ENCODE measurements at regions not wholly inside any gene's neighbourhood (a gene's known extent, or its start where the extent isn't known, plus 50 kb on each side); places are given as distances from the start of the nearest gene placed in this dataset.

DNA sequence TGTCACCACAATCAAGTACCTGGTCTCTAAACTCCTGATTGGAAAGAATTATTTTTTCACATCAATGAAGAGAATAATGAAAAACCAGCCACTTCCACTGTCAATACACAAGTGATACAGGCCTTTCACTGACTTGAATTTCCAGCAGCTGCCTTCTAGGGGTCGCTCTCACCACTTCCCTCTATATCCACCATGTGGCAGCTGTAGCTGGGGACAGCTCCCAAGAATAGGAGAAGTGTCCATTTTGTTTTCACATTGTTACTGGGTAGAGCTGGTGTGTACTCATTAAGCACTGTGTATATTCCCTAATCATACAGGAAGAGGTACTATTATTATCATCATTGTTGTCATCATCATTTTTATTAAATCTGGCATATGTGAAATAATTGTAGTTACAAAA, 438.4 kb upstream of the SPTLC3 start:
- no peaks in the 10 kb centered on the region for H3K79me2 ChIP-seq (ENCODE audit: control insufficient read depth in 1 of 2, insufficient read depth in 2 of 2, low read length in 2 of 2)
- no peak overlapping the region for H2BK20ac ChIP-seq (ENCODE audit: low read length)
- H3K14ac ChIP-seq (ENCODE audit: insufficient read length), result no peak overlapping the region
- H4K5ac ChIP-seq (ENCODE audit: insufficient read length, low read depth, low read length), result no peak overlapping the region
- H3K36me3 ChIP-seq (ENCODE audit: control insufficient read depth in 2 of 4, insufficient read depth in 4 of 4, low read length in 3 of 4), result no peaks in the 10 kb centered on the region
- no peak overlapping the region for H3K56ac ChIP-seq (replicated peaks; ENCODE audit: insufficient read length, low read depth, low read length)
- no peak overlapping the region for H4K8ac ChIP-seq (ENCODE audit: extremely low read depth, insufficient read depth, low read length)
- H3K9ac ChIP-seq (replicated peaks in 1 of 4; ENCODE audit: extremely low read depth in 1 of 4, low read depth in 3 of 4, low read length in 3 of 4), result no peak overlapping the region
- H3K18ac ChIP-seq (ENCODE audit: extremely low read depth, low read length), result no peak overlapping the region
- H2AK5ac ChIP-seq (ENCODE audit: low read depth, low read length), result no peak overlapping the region
- H3K27ac ChIP-seq (ENCODE audit: low read depth, low read length), result no peak overlapping the region
- H3K4me3 ChIP-seq (ENCODE audit: extremely low read depth in 1 of 4, insufficient read depth in 2 of 4, low read depth in 3 of 4, low read length in 4 of 4), result no peak overlapping the region
- H3K79me1 ChIP-seq (ENCODE audit: low read depth, low read length), result no peaks in the 10 kb centered on the region
- H2BK15ac ChIP-seq (ENCODE audit: low read length), result no peak overlapping the region
- no peak overlapping the region for H3K4ac ChIP-seq (replicated peaks; ENCODE audit: insufficient read length, low read depth, low read length)
- CTCF ChIA-PET (ENCODE audit: partially characterized antibody), result interaction anchor here (0.8 to 1.7 kb wide), 11 partner anchors 8 to 196 kb away, joined by 3 to 5 read pairs (median 3); no protein-coding TSS in a partner anchor
- no peaks in the 10 kb centered on the region for H4K20me1 ChIP-seq (replicated peaks in 1 of 2; ENCODE audit: control insufficient read depth in 1 of 2, insufficient read depth in 2 of 2, low read length in 2 of 2)
- H3K23me2 ChIP-seq (ENCODE audit: low read depth, low read length), result no peaks in the 10 kb centered on the region
- POLR2A ChIA-PET (ENCODE audit: partially characterized antibody), result interaction anchor here (0.6 kb wide), 1 partner anchor 179 kb away, joined by 4 read pairs; no protein-coding TSS in a partner anchor
- H2BK120ac ChIP-seq (replicated peaks; ENCODE audit: low read depth, low read length), result no peak overlapping the region
- peak; percentile 27 to 64 for DNase-seq (ENCODE audit: low read depth in 1 of 2, low spot score in 2 of 2)
- no peak overlapping the region for H4K91ac ChIP-seq (replicated peaks; ENCODE audit: insufficient read length, low read length)
- peaks cover 0 to 1% (median 0%) of the 10 kb centered on the region in 4 experiments; a peak in 1 of 7 replicates for H3K27me3 ChIP-seq (replicated peaks in 1 of 4; ENCODE audit: control insufficient read depth in 3 of 4, extremely low read depth in 1 of 4, insufficient read depth in 3 of 4, low read length in 3 of 4)
- no peaks in the 10 kb centered on the region for H3K9me3 ChIP-seq (ENCODE audit: insufficient read depth in 2 of 2, low read depth in 1 of 2, low read length in 1 of 2)
- peak; percentile 32 for FAIRE-seq
- no peak overlapping the region for H2BK5ac ChIP-seq (ENCODE audit: low read depth, low read length)
- no peak overlapping the region for H3K4me2 ChIP-seq (ENCODE audit: insufficient read depth in 1 of 2, low read depth in 2 of 2, low read length in 2 of 2)
- WGBS, 2 experiments (ENCODE audit: extremely low coverage in 1 of 2, insufficient coverage in 1 of 2, insufficient read length in 1 of 2, insufficient replicate concordance in 2 of 2, low coverage in 1 of 2, low lambda C conversion rate in 2 of 2, missing lambda C conversion rate in 1 of 2), result 6% methylated on average over 1 of the region's 1 CpG; no CpG with 5 or more reads in 1 of the 2 experiments
- H3K4me1 ChIP-seq (replicated peaks in 1 of 4; ENCODE audit: control insufficient read depth in 3 of 4, insufficient read depth in 4 of 4, low read length in 3 of 4), result no peaks in the 10 kb centered on the region
- H2AFZ ChIP-seq (ENCODE audit: low read length), result no peak overlapping the region
- no peak overlapping the region for H2BK12ac ChIP-seq (ENCODE audit: low read depth, low read length)
- H3K23ac ChIP-seq (ENCODE audit: insufficient read length), result no peak overlapping the region
- TF ChIP-seq SP2 (IDR thresholded peaks at IDR 0.05; ENCODE audit: low read length) (no peak), RFX5 (IDR thresholded peaks at IDR 0.05; ENCODE audit: borderline replicate concordance, low read depth, low read length) (no peak), SRF (IDR thresholded peaks at IDR 0.05; ENCODE audit: low read depth, low read length) (no peak), GTF2F1 (IDR thresholded peaks at IDR 0.05; ENCODE audit: borderline replicate concordance, low read depth, low read length) (no peak), CBX8 (IDR thresholded peaks at IDR 0.05; ENCODE audit: borderline replicate concordance, low read depth, low read length) (no peak), CBX5 (IDR thresholded peaks at IDR 0.05; ENCODE audit: low read depth, low read length) (no peak), RXRA (IDR thresholded peaks at IDR 0.05; ENCODE audit: insufficient read depth, low read depth, low read length) (no peak), TAF1 (IDR thresholded peaks at IDR 0.05; ENCODE audit: low read depth, low read length) (no peak), JUN (IDR thresholded peaks at IDR 0.05; ENCODE audit: low read depth, low read length) (no peak), EGR1 (IDR thresholded peaks at IDR 0.05; ENCODE audit: borderline replicate concordance, low read depth, low read length) (no peak), KDM4A (IDR thresholded peaks at IDR 0.05; ENCODE audit: low read depth, low read length, severe bottlenecking) (no peak)
- TF ChIP-seq, protein P1, sequence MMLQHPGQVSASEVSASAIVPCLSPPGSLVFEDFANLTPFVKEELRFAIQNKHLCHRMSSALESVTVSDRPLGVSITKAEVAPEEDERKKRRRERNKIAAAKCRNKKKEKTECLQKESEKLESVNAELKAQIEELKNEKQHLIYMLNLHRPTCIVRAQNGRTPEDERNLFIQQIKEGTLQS (IDR thresholded peaks at IDR 0.05; ENCODE audit: insufficient read depth, low read depth, low read length), result no peak
- TF ChIP-seq, protein P2, sequence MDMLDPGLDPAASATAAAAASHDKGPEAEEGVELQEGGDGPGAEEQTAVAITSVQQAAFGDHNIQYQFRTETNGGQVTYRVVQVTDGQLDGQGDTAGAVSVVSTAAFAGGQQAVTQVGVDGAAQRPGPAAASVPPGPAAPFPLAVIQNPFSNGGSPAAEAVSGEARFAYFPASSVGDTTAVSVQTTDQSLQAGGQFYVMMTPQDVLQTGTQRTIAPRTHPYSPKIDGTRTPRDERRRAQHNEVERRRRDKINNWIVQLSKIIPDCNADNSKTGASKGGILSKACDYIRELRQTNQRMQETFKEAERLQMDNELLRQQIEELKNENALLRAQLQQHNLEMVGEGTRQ (IDR thresholded peaks at IDR 0.05; ENCODE audit: low read length), result no peak

All from H1 (cell line).